Endothelial cell of umbilical vein (primary cell): ENCODE measurements at regions not wholly inside any gene's neighbourhood (a gene's known extent, or its start where the extent isn't known, plus 50 kb on each side); places are given as distances from the start of the nearest gene placed in this dataset.

Experiments used
- BruUV-seq: library from RNA; stranded (reverse); fragments of 400-500 nt; replicated peaks from 2 replicates; lab custom pipeline; 2021; lab: Mats Ljungman, UMichigan
- CTCF ChIA-PET: fragments of 300-600, 350-600 bp; sonication (Branson Sonifier 250); formaldehyde crosslinking; loops from one replicate; lab custom pipeline; 2021; ENCODE audit warnings: antibody characterized with exemption, inconsistent platforms; lab: Charles Lee
- POLR2A ChIA-PET: fragments of 300-600, 350-600 bp; sonication (Branson Sonifier 250); formaldehyde crosslinking; loops from one replicate; lab custom pipeline; 2021; ENCODE audit warnings: antibody characterized with exemption, inconsistent platforms; lab: Charles Lee
- DNase-seq: peaks from one replicate; pipeline ENCODE4 v3.0.0-alpha.2; 2011; ENCODE audit warnings: low read depth, low spot score
- FAIRE-seq: peaks from 2 replicates; lab custom pipeline; 2011; peaks lifted over from hg19 to GRCh38; lab: Jason Lieb, UNC
- H2AFZ ChIP-seq: 2 replicates; pipeline ENCODE4 v1.6.0; 2012; ENCODE audit warnings: low read depth, low read length, control low read depth, inconsistent platforms
- H3K27ac ChIP-seq: 2 replicates; pipeline ENCODE4 v1.5.1; 2011; ENCODE audit warnings: low read depth, mild to moderate bottlenecking, control low read depth, low read length, moderate library complexity; ENCODE audit not compliant: insufficient read depth
- H3K27me3 ChIP-seq, 2 experiments: 2 replicates each; pipeline versions ENCODE4 v1.6.0 to v1.6.1; 2011; ENCODE audit warnings: low read length in 2 of 2, mixed read lengths in 1 of 2; ENCODE audit not compliant: control insufficient read depth in 2 of 2, insufficient read depth in 2 of 2
- H3K36me3 ChIP-seq, 2 experiments: 2 replicates in 1 of 2; 3 replicates in 1 of 2; pipeline ENCODE4 v1.5.1; 2011; ENCODE audit warnings: low read length in 2 of 2, mild to moderate bottlenecking in 1 of 2, moderate library complexity in 1 of 2; ENCODE audit not compliant: control insufficient read depth in 2 of 2, insufficient read depth in 2 of 2; ENCODE audit errors: extremely low read depth in 1 of 2
- H3K4me1 ChIP-seq: 3 replicates; pipeline ENCODE4 v1.5.1; 2011; ENCODE audit warnings: mild to moderate bottlenecking, low read length; ENCODE audit not compliant: control insufficient read depth, insufficient read depth; ENCODE audit errors: extremely low read depth
- H3K4me2 ChIP-seq: 2 replicates; pipeline ENCODE4 v1.6.1; 2011; ENCODE audit warnings: low read length, control low read depth, mixed read lengths; ENCODE audit not compliant: insufficient read depth
- H3K4me3 ChIP-seq, 3 experiments: fragments of 200-600 bp in 1 of 3; sonication (generic), shearing (Covaris generic) in 1 of 3; replicated peaks in 1 of 3; 2 replicates each; pipeline ENCODE4 v1.5.1; 2011 to 2016; ENCODE audit warnings: control low read depth in 3 of 3, low read length in 3 of 3, mild to moderate bottlenecking in 2 of 3, inconsistent platforms in 1 of 3, low read depth in 1 of 3, moderate library complexity in 1 of 3; ENCODE audit not compliant: insufficient read depth in 1 of 3
- H3K79me2 ChIP-seq: 2 replicates; pipeline ENCODE4 v1.6.0; 2012; ENCODE audit warnings: low read length, inconsistent platforms; ENCODE audit not compliant: control insufficient read depth, insufficient read depth
- H3K9ac ChIP-seq: replicated peaks from 2 replicates; pipeline ENCODE3; 2011; ENCODE audit warnings: low read length, control low read depth; ENCODE audit not compliant: insufficient read depth; ENCODE audit errors: extremely low read depth
- H3K9me1 ChIP-seq: replicated peaks from 3 replicates; pipeline ENCODE4 v1.6.0; 2011; ENCODE audit warnings: mild to moderate bottlenecking, low read length; ENCODE audit not compliant: control insufficient read depth, insufficient read depth; ENCODE audit errors: extremely low read depth
- H3K9me3 ChIP-seq: replicated peaks from 2 replicates; pipeline ENCODE4 v1.5.1; 2012; ENCODE audit warnings: low read length, inconsistent platforms; ENCODE audit not compliant: control insufficient read depth, insufficient read depth
- H4K20me1 ChIP-seq: replicated peaks from 2 replicates; pipeline ENCODE3; 2011; ENCODE audit warnings: mild to moderate bottlenecking, low read length; ENCODE audit not compliant: control insufficient read depth, insufficient read depth; ENCODE audit errors: extremely low read depth
- CTCF ChIP-seq, 2 donors: IDR thresholded peaks; 1 replicate in 1 of 2; 2 replicates in 1 of 2; pipeline ENCODE4 v1.5.1; 2011; ENCODE audit warnings: low read length in 2 of 2, mild to moderate bottlenecking in 2 of 2, moderate library complexity in 2 of 2, control low read depth in 1 of 2, inconsistent platforms in 1 of 2, low read depth in 1 of 2; ENCODE audit not compliant: insufficient read depth in 1 of 2; ENCODE audit errors: extremely low read depth in 1 of 2
- EZH2 ChIP-seq: IDR thresholded peaks from 2 replicates; pipeline ENCODE4 v1.6.1; 2012; ENCODE audit warnings: borderline replicate concordance, low read depth, mild to moderate bottlenecking, moderate library complexity, low read length, inconsistent platforms; ENCODE audit not compliant: severe bottlenecking
- FOS ChIP-seq: IDR thresholded peaks from 2 replicates; pipeline ENCODE4 v1.6.1; 2011; ENCODE audit warnings: mild to moderate bottlenecking, low read length, moderate library complexity, borderline replicate concordance; ENCODE audit not compliant: insufficient read depth
- GATA2 ChIP-seq: IDR thresholded peaks from 2 replicates; pipeline ENCODE4 v1.7.0; 2011; ENCODE audit warnings: low read depth, mild to moderate bottlenecking, moderate library complexity, mixed read lengths, low read length; ENCODE audit not compliant: insufficient read length, insufficient read depth
- JUN ChIP-seq: IDR thresholded peaks from 2 replicates; pipeline ENCODE4 v1.6.1; 2011; ENCODE audit warnings: borderline replicate concordance, low read depth; ENCODE audit not compliant: insufficient read length, insufficient read depth
- MYC ChIP-seq: IDR thresholded peaks from one replicate; pipeline ENCODE4 v1.6.1; 2011; ENCODE audit warnings: mild to moderate bottlenecking, low read depth, low read length
- POLR2A ChIP-seq: IDR thresholded peaks from 2 replicates; pipeline ENCODE4 v1.6.1; 2012; ENCODE audit warnings: low read depth, mild to moderate bottlenecking, control low read depth, low read length
- POLR2AphosphoS5 ChIP-seq: IDR thresholded peaks from 2 replicates; pipeline ENCODE4 v1.6.1; 2012; ENCODE audit warnings: low read depth, mild to moderate bottlenecking, control low read depth, low read length, moderate library complexity; ENCODE audit not compliant: insufficient read depth
- dilution Hi-C: fragments of 300-500 bp; cut with MboI; formaldehyde crosslinking; loops from one replicate; pipeline ENCODE4 v1.15.0; 2019; ENCODE audit warnings: low sequenced_read_pairs; ENCODE audit not compliant: extremely low pct_ligation_motif_present
- intact Hi-C: fragments of 100-400 bp; cut with micrococcal nuclease; formaldehyde crosslinking; loops from one replicate; pipeline ENCODE4 v1.10.0; 2022
- TF ChIP-seq, protein P1 (sequence below): IDR thresholded peaks from 2 replicates; pipeline ENCODE4 v1.6.1; 2011; ENCODE audit not compliant: insufficient read depth, insufficient read length

- Histone ChIP-seq H3K9ac (no peak overlapping the region), H3K27ac (no peak overlapping the region), H3K9me1 (no peaks in the 10 kb centered on the region), H3K36me3 (no peaks in the 10 kb centered on the region), H3K27me3 (no peaks in the 10 kb centered on the region), H3K4me1 (no peaks in the 10 kb centered on the region), H3K4me2 (no peak overlapping the region), H3K9me3 (no peaks in the 10 kb centered on the region), H4K20me1 (no peaks in the 10 kb centered on the region), H3K4me3 (no peak overlapping the region), H2AFZ (no peak overlapping the region), H3K79me2 (no peaks in the 10 kb centered on the region)
- FAIRE-seq = no peak
- intact Hi-C loops (no loop called here), dilution Hi-C loops (no loop called here)
- ChIA-PET CTCF (no interaction called here), POLR2A (no interaction called here)
- DNase-seq = no peak
- TF ChIP-seq POLR2A = no peak
- no peak for TF ChIP-seq FOS
- no peak for TF ChIP-seq POLR2AphosphoS5
- TF ChIP-seq EZH2 = no peak
- TF ChIP-seq MYC = no peak
- TF ChIP-seq JUN = no peak
- TF ChIP-seq GATA2 = no peak
- no peak for TF ChIP-seq CTCF (IDR thresholded peaks at IDR 0.05; ENCODE audit: extremely low read depth in 1 of 2, insufficient read depth in 1 of 2, low read depth in 1 of 2, low read length in 2 of 2)
- TF ChIP-seq, protein P1, sequence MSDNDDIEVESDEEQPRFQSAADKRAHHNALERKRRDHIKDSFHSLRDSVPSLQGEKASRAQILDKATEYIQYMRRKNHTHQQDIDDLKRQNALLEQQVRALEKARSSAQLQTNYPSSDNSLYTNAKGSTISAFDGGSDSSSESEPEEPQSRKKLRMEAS = no peak
- no TSS peak for BruUV-seq
Observed at GRCh38 chr5:66408576-66408975, 187.6 kb upstream of the MAST4 start.
